MM.1S (cell line): ENCODE measurements at regions not wholly inside any gene's neighbourhood (a gene's known extent, or its start where the extent isn't known, plus 50 kb on each side); places are given as distances from the start of the nearest gene placed in this dataset.

Experiments used
- DNase-seq: peaks from one replicate; pipeline ENCODE4 v3.0.0-alpha.2; 2015
- H2AFZ ChIP-seq: fragments of 300-600 bp; sonication (generic); 2 replicates; pipeline ENCODE4 v1.6.0; 2016; ENCODE audit warnings: antibody characterized with exemption, low read length
- H3F3A ChIP-seq: fragments of 300-600 bp; sonication (generic); 2 replicates; pipeline ENCODE4 v1.6.1; 2016; ENCODE audit warnings: mild to moderate bottlenecking, antibody characterized with exemption, low read length, moderate library complexity, mixed read lengths; ENCODE audit not compliant: insufficient read depth
- H3K27ac ChIP-seq: fragments of 300-600 bp; sonication (generic); 2 replicates; pipeline ENCODE4 v1.5.1; 2016; ENCODE audit warnings: mild to moderate bottlenecking, low read length
- H3K27me3 ChIP-seq: fragments of 300-600 bp; sonication (generic); replicated peaks from 2 replicates; pipeline ENCODE4 v1.6.0; 2016; ENCODE audit warnings: low read length; ENCODE audit not compliant: insufficient read depth
- H3K36me3 ChIP-seq: fragments of 300-600 bp; sonication (generic); replicated peaks from 2 replicates; pipeline ENCODE4 v1.6.1; 2016; ENCODE audit warnings: mild to moderate bottlenecking, low read length, mixed read lengths; ENCODE audit not compliant: insufficient read depth
- H3K4me1 ChIP-seq: fragments of 300-600 bp; sonication (generic); 2 replicates; pipeline ENCODE4 v1.6.1; 2016; ENCODE audit warnings: low read length, mixed read lengths
- H3K4me2 ChIP-seq: fragments of 300-600 bp; sonication (generic); 2 replicates; pipeline ENCODE4 v1.6.0; 2016; ENCODE audit warnings: low read depth, low read length
- H3K4me3 ChIP-seq: fragments of 300-600 bp; sonication (generic); 2 replicates; pipeline ENCODE4 v1.5.1; 2016; ENCODE audit warnings: low read length, mixed read lengths
- H3K79me2 ChIP-seq: fragments of 300-600 bp; sonication (generic); 2 replicates; pipeline ENCODE4 v1.6.1; 2016; ENCODE audit warnings: mixed run types, low read length, mixed read lengths
- H3K9ac ChIP-seq: fragments of 300-600 bp; sonication (generic); 2 replicates; pipeline ENCODE4 v1.6.1; 2016; ENCODE audit warnings: low read length, mixed read lengths
- H3K9me2 ChIP-seq: fragments of 300-600 bp; sonication (generic); replicated peaks from 2 replicates; pipeline ENCODE4 v1.6.1; 2016; ENCODE audit warnings: mild to moderate bottlenecking, low read length, mixed read lengths; ENCODE audit not compliant: insufficient read depth
- H3K9me3 ChIP-seq: fragments of 300-600 bp; sonication (generic); replicated peaks from 2 replicates; pipeline ENCODE4 v1.6.1; 2016; ENCODE audit warnings: mild to moderate bottlenecking, low read length, mixed read lengths; ENCODE audit not compliant: insufficient read depth
- H4K20me1 ChIP-seq: fragments of 300-600 bp; sonication (generic); 2 replicates; pipeline ENCODE4 v1.6.1; 2016; ENCODE audit warnings: mild to moderate bottlenecking, low read length, moderate library complexity, mixed read lengths; ENCODE audit not compliant: insufficient read depth
- EZH2 ChIP-seq: fragments of 300-600 bp; sonication (generic); optimal IDR thresholded peaks from 2 replicates; pipeline ENCODE3; 2017; ENCODE audit warnings: low read depth, mild to moderate bottlenecking, antibody characterized with exemption, low read length, mixed read lengths
- EZH2phosphoT487 ChIP-seq: fragments of 300-600 bp; sonication (generic); IDR thresholded peaks from 2 replicates; pipeline ENCODE4 v1.6.1; 2018; ENCODE audit warnings: antibody characterized with exemption, low read length
- TF ChIP-seq, protein P1 (sequence below): fragments of 300-600 bp; sonication (generic); IDR thresholded peaks from 2 replicates; pipeline ENCODE4 v1.5.1; 2016; ENCODE audit warnings: antibody characterized with exemption, low read length, mixed read lengths

DNA sequence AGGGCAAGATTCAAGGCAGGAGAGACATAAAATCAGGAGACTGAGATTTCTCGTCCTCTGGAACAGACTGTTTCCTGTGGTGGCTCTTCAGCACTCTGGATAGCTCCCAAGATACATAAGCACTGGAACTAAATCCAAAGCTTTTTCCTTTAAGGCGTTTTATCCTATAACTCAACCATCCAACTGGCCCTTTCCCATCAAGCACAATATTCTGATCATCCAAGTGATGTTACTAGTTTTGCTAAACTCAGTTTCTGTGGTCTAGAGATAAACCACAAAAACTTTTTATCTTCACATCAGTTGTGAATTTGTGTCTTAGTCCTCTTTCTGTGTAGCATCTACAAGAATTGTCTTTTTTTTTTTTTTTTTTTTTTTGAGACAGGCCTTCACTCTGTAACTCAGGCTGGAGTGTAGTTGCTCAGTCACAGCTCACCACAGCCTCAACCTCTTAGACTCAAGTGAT is 299.4 kb downstream of the COX7C start:
- Histone ChIP-seq H3F3A (no peaks in the 10 kb centered on the region), H3K4me1 (no peaks in the 10 kb centered on the region), H3K4me2 (no peak overlapping the region), H3K4me3 (no peak overlapping the region), H3K27ac (no peak overlapping the region), H2AFZ (no peak overlapping the region), H3K9me2 (no peaks in the 10 kb centered on the region), H4K20me1 (no peaks in the 10 kb centered on the region), H3K9ac (no peak overlapping the region), H3K27me3 (no peaks in the 10 kb centered on the region), H3K36me3 (no peaks in the 10 kb centered on the region), H3K79me2 (no peaks in the 10 kb centered on the region), H3K9me3 (no peaks in the 10 kb centered on the region)
- peak; percentile 37 for DNase-seq
- TF ChIP-seq EZH2 (no peak), EZH2phosphoT487 (no peak)
- TF ChIP-seq, protein P1, sequence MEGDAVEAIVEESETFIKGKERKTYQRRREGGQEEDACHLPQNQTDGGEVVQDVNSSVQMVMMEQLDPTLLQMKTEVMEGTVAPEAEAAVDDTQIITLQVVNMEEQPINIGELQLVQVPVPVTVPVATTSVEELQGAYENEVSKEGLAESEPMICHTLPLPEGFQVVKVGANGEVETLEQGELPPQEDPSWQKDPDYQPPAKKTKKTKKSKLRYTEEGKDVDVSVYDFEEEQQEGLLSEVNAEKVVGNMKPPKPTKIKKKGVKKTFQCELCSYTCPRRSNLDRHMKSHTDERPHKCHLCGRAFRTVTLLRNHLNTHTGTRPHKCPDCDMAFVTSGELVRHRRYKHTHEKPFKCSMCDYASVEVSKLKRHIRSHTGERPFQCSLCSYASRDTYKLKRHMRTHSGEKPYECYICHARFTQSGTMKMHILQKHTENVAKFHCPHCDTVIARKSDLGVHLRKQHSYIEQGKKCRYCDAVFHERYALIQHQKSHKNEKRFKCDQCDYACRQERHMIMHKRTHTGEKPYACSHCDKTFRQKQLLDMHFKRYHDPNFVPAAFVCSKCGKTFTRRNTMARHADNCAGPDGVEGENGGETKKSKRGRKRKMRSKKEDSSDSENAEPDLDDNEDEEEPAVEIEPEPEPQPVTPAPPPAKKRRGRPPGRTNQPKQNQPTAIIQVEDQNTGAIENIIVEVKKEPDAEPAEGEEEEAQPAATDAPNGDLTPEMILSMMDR, result no peak

DNA sequence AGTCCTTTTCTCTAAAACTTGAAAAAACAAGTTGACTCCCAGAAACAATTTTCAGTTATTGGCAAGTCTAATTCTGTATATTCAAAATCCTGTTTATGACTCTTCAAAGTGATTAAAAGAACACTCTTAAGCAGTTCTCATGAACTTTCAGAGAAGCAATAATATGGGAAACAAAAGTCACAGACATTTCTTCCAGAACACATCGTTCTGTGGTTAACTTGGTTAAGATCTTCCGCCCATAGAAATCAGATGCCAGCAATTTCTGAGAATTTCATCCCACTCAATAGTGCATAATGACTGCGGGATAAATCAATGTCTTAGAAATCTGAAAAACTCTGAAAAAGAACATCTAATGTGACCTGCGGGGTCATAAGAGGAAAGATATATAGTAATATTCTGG is 300.5 kb downstream of the COX7C start:
- Histone ChIP-seq H3K79me2 (no peaks in the 10 kb centered on the region), H4K20me1 (no peaks in the 10 kb centered on the region), H3K27ac (no peak overlapping the region), H3K4me2 (no peak overlapping the region), H3K9me2 (no peaks in the 10 kb centered on the region), H3K9ac (no peak overlapping the region), H3K4me1 (no peaks in the 10 kb centered on the region), H3K9me3 (no peaks in the 10 kb centered on the region), H3F3A (no peaks in the 10 kb centered on the region), H3K27me3 (no peaks in the 10 kb centered on the region), H3K36me3 (no peaks in the 10 kb centered on the region), H2AFZ (no peak overlapping the region), H3K4me3 (no peak overlapping the region)
- TF ChIP-seq EZH2phosphoT487, result no peak
- TF ChIP-seq, protein P1, result no peak
- TF ChIP-seq EZH2, result no peak
- no peak for DNase-seq

DNA sequence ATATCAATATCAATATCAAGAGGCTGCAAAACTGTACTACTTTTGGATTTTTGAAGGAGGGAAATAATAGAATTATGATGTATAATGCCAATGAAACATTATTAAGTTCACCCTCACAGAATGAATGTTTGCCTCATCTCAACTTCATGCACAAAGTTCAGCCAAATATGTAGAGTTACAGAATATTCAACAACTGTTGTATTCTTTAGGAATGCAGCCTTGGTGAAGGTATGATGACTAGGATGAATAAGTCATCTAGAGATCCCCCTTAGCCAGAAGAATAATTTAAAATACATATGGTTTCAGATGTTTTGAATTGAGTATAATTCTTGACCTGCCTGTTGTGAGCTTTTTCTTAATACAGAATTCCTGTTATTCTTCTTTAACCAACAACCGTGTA is 308.3 kb downstream of the COX7C start:
- Histone ChIP-seq H3F3A (no peaks in the 10 kb centered on the region), H3K27me3 (no peaks in the 10 kb centered on the region), H3K4me1 (no peaks in the 10 kb centered on the region), H3K27ac (no peak overlapping the region), H2AFZ (no peak overlapping the region), H3K9me2 (no peaks in the 10 kb centered on the region), H4K20me1 (no peaks in the 10 kb centered on the region), H3K9me3 (no peaks in the 10 kb centered on the region), H3K9ac (no peak overlapping the region), H3K36me3 (no peaks in the 10 kb centered on the region), H3K4me2 (no peak overlapping the region), H3K79me2 (no peaks in the 10 kb centered on the region), H3K4me3 (no peak overlapping the region)
- DNase-seq, result no peak
- TF ChIP-seq, protein P1, result no peak
- no peak for TF ChIP-seq EZH2phosphoT487
- TF ChIP-seq EZH2, result no peak
